NB4 (cell line): ENCODE measurements at regions not wholly inside any gene's neighbourhood (a gene's known extent, or its start where the extent isn't known, plus 50 kb on each side); places are given as distances from the start of the nearest gene placed in this dataset.

Experiments
- CTCF ChIP-seq: IDR thresholded peaks from one replicate; pipeline ENCODE4 v1.5.1; 2012; ENCODE audit warnings: low read depth, low read length
- POLR2A ChIP-seq: IDR thresholded peaks from 2 replicates; pipeline ENCODE4 v1.6.1; 2011; ENCODE audit warnings: mild to moderate bottlenecking; ENCODE audit not compliant: insufficient read length; ENCODE audit errors: extremely low read depth
- TF ChIP-seq, protein P1 (sequence below): IDR thresholded peaks from 2 replicates; pipeline ENCODE4 v1.6.1; 2011; ENCODE audit warnings: low read depth, low read length

DNA sequence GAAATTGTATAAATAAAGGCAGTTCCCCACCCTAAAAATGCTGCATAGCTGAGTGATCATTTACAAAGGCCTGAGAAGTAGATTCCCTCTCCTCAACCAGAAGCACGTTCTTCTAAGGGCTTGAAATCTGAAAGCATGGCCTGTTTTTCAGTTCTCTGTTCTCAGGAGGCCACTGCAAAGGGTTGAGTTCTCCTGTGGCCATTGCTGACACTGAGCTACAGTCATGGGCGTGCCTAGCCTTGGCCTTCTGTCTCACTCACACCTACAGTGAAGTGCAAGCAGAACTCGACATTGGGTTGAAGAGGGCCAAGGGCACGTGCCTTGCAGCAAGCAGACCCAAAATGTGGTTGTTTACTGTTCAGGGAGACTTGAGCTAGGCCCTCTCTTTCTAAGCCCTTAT is 276.6 kb upstream of the VLDLR start:
- TF ChIP-seq CTCF (no peak), POLR2A (no peak)
- TF ChIP-seq, protein P1, sequence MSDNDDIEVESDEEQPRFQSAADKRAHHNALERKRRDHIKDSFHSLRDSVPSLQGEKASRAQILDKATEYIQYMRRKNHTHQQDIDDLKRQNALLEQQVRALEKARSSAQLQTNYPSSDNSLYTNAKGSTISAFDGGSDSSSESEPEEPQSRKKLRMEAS = no peak
